ENCODE measurements at regions not wholly inside any gene's neighbourhood (a gene's known extent, or its start where the extent isn't known, plus 50 kb on each side); places are given as distances from the start of the nearest gene placed in this dataset.
"Not testable (repeated sequence)": the region's sequence is repeated elsewhere in the genome, so short reads cannot be mapped to it uniquely, and the experiment has no call there.

DNA sequence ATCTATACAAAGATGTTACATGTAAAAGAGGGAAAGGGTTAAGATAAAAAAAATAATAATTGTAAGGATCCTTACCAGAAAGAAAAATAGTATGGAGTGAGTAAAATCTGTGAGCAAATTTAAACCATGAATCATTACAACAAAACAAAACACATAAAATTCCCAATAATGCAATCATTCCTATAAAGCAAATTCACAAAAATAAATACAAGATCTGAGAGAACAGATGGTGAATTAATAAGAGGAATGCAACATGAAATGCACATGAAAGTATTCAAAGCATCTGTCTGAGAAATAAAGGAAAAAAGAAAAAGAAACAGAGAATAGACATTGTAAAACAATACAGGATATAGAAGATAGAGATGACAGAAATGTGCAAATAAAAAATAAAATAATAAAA is 681.5 kb upstream of the KLHL1 start:
- DNase-seq (ENCODE audit: low spot score) = no peak

DNA sequence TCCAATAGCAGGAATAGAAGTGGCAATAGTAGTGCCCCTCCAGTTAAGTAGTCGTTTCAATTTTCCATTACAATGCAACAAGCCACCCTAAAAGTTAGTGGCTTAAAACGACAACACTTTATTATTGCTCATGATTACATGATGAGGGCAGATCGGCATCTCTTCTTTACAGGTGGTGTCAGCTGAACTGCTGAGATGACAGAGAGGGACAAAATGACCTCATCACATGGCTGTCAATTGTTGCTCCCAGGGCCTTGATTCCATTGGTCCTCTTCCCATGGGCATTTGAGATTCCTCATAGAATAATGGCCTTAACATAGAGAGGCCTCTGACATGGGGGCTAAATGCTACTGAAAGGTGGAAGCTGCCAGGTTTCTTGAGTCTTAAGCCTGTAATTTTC is 679.8 kb upstream of the KLHL1 start:
- DNase-seq (ENCODE audit: low spot score) = no peak

DNA sequence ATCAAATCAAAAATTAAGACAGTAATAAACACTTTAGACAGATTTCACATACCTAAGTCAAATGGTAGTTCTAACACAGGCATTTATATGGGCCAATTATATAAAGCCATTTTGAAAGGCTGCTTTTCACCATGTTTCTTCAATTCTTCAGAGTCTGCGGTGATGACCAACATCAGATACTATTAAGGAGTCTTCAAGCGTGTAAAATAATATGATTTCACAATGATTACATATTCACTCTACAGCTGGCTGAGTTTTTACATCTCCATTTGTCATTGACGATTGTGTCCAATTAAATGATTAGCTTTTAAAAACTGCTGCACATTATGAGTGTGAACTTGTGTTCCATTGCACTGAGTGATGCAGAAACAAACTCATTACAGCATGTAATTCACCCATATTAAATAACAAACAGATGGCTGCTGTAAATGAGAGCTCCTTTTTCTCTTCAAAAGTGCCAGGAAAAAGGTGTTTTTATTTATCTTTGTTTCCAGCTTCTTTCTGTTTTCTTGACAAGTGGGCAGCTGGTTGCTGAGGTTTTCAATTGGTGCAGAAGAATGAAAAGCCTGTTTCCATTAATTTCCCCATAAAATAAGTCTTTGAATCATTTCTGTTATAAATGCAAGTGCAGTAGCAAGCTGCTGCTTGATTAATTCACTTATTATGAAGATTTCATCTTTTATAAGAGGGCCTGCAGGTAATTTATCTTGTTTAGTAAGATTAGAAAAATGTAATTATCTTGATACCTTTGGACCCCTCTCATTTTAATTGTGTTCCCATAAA is 676.1 kb upstream of the KLHL1 start:
- DNase-seq (ENCODE audit: low spot score) = no peak

DNA sequence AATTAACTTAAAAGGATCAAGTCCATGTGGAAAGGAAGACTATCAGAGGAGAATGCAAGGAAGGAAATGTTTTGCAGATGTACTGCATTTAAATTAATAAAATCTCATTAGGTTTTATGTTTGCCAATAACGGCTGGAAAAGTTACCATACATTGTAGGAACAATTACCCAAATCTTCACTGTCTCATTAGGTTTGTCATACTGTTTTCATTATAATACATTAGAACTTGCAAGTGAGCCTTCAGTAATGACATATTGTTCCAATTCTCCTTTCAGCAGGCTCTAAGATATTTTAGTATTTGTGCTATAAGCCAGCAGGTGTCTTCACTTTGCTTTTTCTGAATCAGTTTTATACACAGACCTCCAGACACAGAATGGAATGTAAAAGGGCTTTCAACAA is 661.6 kb upstream of the KLHL1 start:
- no peak for DNase-seq (ENCODE audit: low spot score)

DNA sequence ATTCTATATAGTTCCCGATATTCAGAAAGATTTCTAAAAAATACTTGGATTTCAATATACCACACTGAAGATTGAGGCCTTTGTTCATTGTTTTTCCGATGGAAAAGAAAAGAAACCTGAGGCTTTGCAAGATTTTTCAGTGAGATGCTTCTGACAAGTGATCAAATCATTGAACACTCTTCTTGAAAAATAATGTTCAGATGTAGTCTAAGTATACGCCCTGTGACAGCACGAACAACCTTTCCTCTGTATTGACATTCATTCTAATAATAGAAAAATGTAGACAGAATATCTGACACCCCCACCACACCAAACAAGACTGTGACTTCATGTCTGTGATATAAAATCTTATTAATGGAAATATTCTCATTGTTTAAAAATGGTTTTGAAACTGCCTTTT is 650.7 kb upstream of the KLHL1 start:
- no peak for DNase-seq (ENCODE audit: low spot score)

DNA sequence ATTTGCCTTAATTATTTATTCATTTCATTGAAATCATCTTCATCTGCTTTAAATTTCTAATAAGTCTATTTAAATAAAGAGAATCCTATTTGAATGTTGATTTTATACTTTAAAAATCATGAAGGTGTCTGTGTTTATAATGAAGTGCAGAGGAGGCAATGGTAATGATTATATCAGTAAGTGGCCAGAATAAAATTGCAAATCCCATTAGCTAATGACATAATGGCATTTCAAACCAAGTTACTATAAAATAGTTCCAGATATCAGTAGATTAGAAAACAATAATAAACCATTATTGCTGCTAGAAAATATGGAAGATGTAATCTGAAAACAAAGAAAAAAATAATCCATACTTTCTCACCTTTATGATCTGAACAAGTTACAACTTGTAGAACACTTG is 647.8 kb upstream of the KLHL1 start:
- DNase-seq (ENCODE audit: low spot score) = no peak

DNA sequence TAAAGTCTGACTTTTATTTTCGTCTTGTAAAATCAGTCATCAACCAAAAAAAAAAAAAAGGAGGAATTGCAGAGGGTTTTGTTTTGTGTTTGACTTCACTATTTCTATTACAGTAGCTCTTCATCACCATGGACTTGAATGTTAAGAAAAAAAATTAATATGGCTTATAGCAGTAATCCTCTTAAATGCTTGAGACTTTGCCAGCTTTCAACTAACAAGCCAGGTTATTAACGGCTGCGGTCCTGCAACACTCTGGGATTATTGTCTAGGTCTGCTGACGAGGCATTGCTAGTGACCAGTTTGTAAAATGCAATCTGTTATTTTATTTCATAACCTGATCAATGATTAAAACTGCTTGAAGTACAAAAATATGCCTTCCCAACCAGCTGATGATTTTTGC is 647.2 kb upstream of the KLHL1 start:
- no peak for DNase-seq (ENCODE audit: low spot score)

DNA sequence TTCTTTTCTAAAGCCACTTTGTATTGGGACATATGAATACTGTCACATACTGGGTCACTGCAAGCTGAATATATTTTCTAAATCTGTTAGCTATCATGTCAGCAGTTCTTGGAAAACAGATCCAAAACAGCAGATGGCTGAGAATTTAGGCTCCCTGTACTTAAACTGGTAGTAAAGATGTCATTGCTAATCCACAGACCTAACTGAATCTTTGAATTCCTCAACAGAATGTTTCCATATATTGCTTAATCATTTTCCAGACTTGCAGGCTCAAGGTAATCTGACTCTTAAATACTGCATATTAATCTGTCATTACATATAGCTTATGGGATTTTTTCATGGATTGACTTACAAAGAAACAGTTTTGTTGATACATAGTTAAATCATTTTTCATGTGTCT is 639.0 kb upstream of the KLHL1 start:
- no peak for DNase-seq (ENCODE audit: low spot score)

DNA sequence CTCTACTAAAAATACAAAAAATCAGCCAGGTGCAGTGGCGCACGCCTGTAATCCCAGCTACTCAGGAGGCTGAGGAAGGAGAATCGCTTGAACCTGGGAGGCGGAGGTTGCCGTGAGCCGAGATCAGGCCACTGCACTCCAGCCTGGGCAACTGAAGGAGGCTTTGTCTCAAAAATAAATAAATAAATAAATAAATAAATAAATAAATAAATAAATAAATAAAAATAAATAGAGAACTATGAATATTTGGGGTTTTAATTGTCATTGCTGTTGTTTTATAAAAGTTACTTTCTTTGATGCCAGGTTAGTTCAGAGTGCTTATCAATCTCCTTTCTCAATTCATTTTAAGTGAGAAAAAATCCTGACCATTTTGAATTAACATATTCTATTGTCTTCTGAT is 638.2 kb upstream of the KLHL1 start:
- DNase-seq (ENCODE audit: low spot score) = not testable (repeated sequence)

DNA sequence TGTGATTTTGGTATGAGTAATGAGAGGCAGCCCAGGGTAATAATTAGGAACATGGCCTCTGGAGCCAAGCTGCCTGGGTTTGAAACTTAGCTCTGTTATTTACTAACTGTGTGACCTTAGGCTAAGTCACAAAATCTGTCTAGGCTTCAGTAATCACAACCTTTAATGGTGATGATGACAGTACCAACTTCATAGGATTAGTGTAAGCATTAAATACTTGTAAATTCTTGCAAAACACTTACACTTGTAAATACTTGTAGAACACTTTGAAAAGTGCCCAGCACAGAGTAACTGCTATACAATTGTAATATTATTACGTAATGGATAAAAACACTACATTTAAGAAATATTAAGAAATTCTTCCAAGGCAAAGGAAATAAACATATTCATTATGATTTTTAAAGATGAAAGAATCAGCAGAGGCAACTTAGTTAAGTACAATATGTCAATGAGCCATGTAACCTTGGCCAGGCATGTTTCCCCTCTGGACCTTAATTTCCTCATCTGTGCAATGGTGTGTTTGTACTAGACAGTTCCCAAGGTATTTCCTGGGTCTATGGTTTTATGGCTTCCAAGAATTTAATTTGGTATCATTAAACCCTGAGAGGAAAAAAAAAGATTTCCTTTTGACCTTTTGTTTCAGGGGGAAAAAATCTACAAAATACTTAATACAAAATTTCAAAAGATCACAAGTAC is 628.5 kb upstream of the KLHL1 start:
- no peak for DNase-seq (ENCODE audit: low spot score)

DNA sequence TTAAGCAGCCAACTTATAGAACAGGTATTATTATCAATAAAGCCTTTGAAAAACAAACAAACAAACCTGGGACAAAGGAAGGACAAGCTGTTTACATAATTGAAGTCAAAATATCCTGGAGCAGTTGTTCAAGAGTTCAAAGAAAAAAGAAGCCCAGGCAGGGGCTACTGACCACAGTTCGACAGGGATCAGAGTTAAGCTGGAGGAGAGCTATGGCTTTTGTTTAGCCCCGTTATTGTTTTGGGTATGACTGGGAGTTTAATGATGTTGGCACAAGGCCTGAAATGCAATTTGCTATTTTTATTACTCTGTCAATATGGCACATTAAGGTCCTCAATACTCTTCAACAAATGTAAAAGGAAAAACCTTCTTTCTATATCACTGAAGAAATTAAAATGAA is 624.4 kb upstream of the KLHL1 start:
- DNase-seq (ENCODE audit: low spot score) = no peak

DNA sequence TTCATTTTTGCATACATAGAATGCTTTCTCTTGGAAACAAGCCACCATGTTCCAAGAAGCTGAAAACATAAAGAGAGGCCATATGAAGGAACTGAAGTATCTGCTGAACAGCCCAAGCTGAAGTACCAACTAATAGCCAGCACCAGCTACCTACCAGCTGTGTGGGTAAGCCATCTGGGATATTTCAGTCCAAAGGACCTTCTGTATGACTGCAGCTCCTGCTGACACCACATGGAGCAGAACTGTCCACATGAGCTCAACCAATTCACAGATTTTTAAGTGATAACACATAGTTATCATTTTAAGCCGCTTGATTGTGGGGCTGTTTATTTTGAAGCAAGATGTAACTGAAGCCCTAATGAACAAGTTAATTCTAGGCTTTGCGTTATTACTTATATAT is 621.1 kb upstream of the KLHL1 start:
- DNase-seq (ENCODE audit: low spot score) = no peak

DNA sequence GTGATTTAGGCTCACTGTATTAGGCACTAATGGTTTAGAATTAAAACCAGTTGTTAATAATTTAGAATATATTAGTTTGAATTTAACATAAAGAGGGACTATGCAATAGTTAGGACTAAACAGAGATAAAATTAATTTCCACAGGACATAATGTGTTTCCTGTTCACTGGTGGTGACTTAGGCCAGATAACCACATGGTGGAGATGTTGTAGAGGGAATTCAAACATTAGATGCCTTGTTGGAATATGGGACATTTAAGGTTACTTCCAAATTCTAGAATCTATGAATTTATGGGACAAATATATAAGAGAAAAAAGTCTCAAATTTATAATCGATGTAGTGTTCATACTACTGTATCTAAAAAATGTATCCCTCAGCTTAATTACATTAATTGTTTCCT is 615.5 kb upstream of the KLHL1 start:
- DNase-seq (ENCODE audit: low spot score) = no peak

DNA sequence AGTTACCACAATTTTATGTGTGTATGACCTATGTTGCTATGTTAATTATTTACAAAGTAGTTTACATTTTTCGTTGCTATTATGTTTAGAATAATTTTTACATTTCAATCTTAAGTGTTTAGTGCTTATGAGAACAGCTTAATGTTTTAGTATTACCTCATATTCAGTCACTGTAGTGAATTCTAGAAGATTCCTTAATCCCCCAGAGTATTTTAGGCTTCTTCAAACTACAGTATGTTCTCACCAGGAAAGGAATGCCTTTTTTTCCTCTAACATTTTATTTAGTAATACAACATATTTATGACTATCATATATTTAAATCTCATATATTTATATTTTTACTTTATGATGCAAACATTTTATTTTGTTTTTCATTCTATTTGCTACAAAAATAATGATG is 612.1 kb upstream of the KLHL1 start:
- no peak for DNase-seq (ENCODE audit: low spot score)

DNA sequence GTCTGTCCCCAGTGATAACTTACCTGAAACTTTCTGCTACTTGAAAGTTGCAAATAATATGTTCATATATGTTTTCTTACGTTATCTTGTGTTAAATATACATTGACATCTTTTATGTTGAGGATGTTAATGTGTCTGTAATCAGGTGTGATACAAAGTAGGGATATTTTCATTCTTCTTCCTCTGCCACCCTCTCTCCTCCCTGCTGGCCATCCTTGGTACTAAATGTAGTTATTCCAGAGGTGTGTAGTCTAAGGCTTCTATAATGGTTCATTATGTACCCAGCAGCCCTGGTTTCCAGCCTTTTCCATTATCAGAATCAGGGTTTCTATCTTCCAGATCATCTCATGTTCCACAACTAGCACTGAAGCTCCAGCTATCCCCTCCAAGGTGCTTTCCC is 606.7 kb upstream of the KLHL1 start:
- DNase-seq (ENCODE audit: low spot score) = no peak

DNA sequence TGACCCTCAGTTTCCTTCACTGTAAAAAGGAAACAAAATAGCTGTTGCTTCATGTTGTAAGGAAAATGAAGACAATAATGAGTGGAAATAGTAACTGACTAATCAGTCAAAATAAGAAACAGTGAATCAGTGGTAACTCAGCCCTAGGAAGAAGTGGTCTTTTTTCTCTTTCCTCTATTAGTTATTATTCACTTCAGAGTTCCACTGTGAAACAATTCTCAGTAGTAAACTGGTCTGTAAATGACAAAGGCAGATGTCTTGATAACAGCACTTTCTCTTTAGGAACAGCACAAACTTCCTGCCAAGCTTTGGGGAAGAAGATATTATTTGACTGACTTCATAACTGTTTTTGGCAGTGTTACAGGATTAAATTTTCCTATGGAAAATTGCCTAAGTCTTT is 600.5 kb upstream of the KLHL1 start:
- DNase-seq (ENCODE audit: low spot score) = no peak

DNA sequence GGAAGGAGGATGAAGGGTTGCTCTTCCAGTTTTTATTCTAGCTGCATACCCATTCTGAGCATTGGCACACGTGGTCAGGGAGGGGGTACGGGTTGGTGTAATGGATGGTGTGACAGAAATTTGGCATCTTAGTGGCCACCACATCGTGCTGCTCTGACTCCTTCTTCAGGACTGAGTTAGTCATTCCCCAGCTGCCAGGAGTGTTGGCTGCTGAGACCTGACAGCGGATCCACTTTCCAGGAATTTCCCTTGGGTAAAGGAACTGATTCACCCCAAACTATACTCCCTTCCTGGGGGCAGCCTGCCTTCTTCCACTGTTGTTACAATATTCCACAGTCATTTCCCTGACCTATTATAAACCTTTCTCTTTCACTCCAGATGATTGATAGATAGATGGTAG is 595.5 kb upstream of the KLHL1 start:
- no peak for DNase-seq (ENCODE audit: low spot score)

DNA sequence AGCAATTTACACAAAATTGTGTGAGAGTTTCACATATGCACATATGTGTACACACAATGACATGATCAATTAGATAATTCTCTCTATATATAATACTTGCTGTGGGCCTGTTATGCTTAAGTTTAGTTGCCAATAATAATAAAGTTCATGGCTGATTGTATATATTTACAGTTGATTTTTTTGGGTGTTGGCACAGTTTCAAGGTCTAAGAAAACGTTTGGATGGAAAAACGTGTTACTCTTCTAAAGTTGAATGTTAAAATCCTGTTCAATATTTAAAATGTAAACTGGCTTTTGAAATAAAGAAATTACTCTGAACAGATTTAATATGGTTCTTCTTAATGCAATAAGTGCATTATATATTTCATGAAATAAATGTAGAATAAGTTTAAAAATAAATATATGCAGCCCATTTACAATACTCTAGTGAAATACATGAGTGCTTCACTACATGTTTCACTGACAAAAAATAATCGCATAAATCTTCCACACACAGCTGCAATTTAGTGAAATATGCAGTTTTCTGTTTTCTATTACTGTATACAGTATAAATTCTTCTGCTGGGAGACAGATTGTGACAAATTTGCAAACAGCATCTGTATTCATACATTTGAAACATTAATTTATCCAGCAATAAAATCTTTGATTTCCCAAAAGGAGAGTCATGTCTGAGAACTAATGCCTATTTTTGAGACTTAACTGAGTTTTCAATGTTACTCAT is 586.9 kb upstream of the KLHL1 start:
- no peak for DNase-seq (ENCODE audit: low spot score)

DNA sequence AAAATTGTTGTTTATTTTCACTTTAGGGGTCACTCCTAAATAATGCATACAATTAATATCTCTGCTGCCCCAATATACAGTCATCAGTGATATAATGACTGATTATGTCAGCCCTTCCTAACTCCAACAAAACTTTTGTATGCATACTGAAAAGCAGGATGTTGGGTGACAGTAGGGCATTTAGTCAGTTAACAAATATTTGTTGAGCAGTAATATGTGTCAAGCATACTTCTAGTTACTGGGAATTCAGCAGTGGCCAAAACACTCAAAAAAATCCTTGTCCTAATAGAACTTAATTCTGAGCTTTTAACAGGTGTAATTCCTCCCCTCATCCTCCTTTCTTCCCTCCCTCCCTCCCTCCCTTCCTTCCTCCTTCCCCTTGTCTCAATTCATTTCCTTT is 560.7 kb upstream of the KLHL1 start:
- no peak for DNase-seq (ENCODE audit: low spot score)

DNA sequence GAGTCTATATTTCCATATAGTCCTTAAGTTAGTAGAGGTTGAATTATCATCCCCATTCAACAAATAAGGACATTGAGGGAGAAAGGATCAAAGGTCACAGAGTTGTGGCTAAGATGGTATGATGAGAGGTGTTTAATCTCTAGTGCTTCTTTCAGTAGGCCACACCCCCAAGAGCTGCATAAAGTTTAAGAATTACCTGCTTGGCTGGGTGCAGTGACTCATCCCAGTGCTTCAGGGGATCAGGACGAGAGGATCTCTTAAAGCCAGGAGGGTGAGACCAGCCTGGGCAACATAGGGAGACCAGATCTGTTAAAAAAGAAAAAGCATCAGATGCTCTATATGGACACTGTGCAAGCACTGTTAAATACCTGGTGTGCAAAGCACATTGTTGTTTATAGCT is 560.0 kb upstream of the KLHL1 start:
- no peak for DNase-seq (ENCODE audit: low spot score)

DNA sequence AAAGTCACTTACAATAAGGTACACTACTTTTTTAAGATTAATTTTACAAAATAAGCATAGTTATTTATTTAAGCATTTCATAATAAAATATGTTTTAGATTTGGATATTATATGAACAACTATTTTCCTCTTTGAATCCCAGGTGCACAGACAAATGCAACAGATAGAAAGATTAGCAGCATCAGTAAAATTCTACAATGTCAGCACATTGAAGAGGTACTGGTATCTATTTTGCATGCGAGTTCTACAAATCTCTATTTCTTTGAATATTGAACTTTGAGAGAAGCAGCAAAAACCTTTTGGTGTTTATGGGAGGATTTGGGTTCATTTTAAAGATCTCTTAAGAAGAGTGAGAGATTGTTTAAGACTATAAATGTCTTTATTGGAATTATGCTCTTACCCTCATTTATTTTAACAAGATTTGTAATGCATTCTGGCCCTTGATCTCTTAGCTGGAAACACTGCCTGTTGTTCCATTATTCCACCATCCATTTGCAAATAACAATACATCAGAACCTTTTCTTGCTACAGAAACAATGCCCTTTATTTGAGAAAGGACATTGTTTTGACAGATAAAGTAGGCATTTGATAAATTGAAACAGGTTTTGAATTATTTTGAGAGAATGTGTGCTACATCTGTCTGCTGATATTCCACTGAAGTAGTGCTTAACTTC is 558.8 kb upstream of the KLHL1 start:
- DNase-seq (ENCODE audit: low spot score) = no peak

DNA sequence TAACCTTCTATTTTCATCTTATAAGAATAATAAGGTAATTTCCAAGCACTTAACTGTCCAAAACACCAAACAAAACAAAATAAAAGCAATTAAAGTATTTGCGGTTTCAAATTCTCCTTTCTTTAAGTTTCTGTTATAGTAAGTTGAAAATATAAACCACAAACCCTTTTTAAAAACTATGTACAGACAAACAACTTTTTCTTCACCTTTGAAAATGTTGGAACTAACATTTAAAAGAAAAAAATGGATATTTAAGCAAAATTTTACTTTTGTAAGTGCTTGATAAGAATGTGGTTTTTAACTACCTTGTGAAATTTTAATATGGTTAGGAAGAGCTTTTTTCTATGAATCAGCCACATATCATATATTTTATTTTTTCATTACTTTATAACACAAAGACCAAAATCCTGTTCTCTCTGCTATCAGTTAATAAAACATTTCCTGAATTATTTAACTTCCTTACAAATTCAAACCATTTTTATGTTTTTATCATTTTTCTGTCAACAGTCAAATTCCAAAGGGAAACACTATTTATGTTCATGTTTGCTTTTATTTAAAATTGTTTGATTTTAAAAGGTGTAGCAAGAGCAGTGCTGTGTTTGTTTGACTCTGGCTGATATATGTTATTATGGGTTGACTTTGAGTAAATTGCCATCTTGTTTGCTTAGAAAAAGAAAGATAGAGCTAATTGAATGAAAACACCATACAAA is 554.1 kb upstream of the KLHL1 start:
- DNase-seq (ENCODE audit: low spot score) = no peak

Measured in AG20443 (cell line).